ENCODE measurements at regions not wholly inside any gene's neighbourhood (a gene's known extent, or its start where the extent isn't known, plus 50 kb on each side); places are given as distances from the start of the nearest gene placed in this dataset.

GRCh38 chr18:51998711-51999110 is 341.3 kb upstream of the DCC start:
- TF ChIP-seq NR3C1 (IDR thresholded peaks at IDR 0.05) (no peak), CTCF (IDR thresholded peaks at IDR 0.05) (no peak), CHD2 (IDR thresholded peaks at IDR 0.05; ENCODE audit: low read length, partially characterized antibody) (no peak), RARB (CRISPR knock-in tag; IDR thresholded peaks at IDR 0.05) (no peak), E2F6 (IDR thresholded peaks at IDR 0.05; ENCODE audit: borderline replicate concordance, low read depth) (no peak), EHMT2 (IDR thresholded peaks at IDR 0.05; ENCODE audit: low read depth) (no peak), ZC3H11A (IDR thresholded peaks at IDR 0.05) (no peak), USF2 (IDR thresholded peaks at IDR 0.05) (no peak), SMC3 (IDR thresholded peaks at IDR 0.05) (no peak), FOXS1 (CRISPR knock-in tag; IDR thresholded peaks at IDR 0.05) (no peak), FOSL2 (IDR thresholded peaks at IDR 0.05) (no peak), FOSL2 (CRISPR knock-in tag; IDR thresholded peaks at IDR 0.05) (no peak), MAX (IDR thresholded peaks at IDR 0.05) (no peak), ESRRA (IDR thresholded peaks at IDR 0.05; ENCODE audit: borderline replicate concordance, low read length) (no peak), REST (IDR thresholded peaks at IDR 0.05) (no peak)

Data from A549 (cell line).